H4 (cell line): ENCODE measurements at regions not wholly inside any gene's neighbourhood (a gene's known extent, or its start where the extent isn't known, plus 50 kb on each side); places are given as distances from the start of the nearest gene placed in this dataset.

ENCODE experiments used
- DNase-seq: peaks from one replicate; pipeline ENCODE4 v3.0.0-alpha.2; 2015; ENCODE audit warnings: low spot score

DNA sequence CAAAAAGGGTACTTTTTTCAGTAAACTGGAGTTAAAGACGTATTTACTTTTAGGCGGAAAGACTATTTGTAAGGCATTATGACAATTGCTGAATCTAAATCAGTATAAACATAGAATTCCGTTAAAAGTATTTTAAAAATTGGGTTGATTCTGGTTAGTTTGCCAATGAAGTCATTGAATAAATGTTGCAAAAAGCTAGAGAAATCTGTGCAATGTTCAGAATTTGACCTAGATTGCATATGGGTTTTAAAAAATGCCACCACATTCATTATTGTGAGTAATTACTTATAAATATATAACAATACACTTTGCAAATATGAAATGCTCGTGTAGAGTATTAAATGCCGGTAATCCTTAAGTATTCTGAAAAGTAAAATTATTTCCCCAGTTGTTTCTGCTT is 116.5 kb upstream of the EEF1E1 start:
- DNase-seq, result no peak

DNA sequence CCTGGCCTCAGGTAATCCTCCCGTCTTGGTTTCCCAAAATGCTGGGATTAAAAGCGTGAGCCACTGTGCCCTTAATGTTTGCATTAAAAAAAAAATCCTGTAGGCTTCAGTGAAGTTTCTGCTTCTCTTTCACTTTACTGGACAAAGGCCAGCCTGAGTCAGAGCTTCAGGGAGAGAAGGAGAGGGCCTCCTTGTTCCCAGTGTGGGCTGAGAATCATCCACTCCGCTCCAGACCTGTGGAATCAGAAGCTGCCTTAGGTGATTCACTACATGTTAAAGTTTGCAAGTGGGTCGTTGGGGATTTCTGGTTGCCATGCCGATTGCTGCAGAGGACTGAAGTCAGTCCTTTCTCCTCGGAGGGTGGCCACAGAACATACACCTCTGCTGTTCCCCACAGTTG is 113.3 kb upstream of the EEF1E1 start:
- no peak for DNase-seq

DNA sequence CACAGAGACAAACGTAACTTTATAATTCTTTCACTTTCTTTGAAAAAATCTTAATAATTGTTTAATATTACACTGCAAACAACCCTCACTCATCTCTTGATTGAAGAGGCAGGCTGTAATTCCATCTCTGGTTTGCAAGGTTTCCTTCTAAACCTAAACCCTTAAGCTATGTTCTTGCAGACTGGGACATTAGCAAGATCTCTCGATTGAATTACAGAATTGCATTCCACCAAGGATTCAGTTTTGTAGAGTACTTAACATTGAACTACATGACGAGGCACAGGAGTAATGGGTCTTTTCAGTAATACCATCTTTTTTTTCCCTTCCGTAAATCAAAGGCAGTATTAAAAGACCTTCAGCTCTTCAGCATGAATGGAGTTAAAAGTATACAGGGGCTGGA is 111.6 kb upstream of the EEF1E1 start:
- DNase-seq, result no peak

DNA sequence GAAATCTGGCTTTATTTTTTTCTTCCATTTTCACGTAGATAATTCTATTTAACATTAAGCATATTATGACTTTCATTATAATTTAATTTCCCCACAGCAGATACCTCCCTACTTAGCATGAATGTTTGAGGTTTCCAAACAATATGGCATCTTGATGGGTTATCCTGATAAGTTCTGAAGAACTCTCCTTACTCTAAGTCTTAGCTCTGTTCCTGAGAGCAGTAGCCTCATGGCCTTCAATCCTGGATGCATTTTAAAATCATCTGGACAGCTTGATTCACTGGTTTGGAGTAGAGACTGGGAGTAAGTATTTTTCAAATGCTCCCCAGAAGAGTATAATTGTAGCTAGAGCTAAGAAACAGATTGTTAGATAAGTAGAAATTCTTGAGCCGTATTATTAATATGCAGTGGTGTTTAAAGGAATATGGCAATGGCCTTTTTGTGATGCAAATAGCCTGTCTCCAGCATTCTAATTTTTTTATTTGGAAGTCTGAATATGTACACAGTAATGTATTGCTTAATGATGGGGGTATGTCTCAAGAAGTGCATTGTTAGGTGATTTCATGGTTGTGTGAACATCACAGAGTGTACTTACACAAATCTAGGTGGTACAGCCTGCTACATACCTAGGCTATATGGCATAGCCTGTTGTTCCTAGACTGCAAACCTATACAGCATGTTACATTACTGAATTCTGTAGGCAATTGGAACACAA is 110.5 kb upstream of the EEF1E1 start:
- DNase-seq, result no peak

DNA sequence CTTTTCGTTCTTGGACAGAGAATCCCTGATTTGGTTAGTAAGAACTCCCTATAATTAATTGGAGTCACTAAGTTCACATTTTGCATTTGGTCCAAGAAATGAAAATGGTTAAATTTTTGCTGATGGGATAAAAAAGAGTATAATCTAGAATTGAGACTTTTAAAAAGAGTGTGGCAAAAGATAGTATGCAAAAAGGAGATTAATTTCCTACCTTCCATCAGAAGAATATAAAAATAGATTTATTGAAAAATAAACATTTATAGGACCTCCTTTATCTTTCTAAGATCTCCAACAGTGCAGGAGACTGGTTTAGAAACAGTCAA is 105.5 kb upstream of the EEF1E1 start:
- no peak for DNase-seq

DNA sequence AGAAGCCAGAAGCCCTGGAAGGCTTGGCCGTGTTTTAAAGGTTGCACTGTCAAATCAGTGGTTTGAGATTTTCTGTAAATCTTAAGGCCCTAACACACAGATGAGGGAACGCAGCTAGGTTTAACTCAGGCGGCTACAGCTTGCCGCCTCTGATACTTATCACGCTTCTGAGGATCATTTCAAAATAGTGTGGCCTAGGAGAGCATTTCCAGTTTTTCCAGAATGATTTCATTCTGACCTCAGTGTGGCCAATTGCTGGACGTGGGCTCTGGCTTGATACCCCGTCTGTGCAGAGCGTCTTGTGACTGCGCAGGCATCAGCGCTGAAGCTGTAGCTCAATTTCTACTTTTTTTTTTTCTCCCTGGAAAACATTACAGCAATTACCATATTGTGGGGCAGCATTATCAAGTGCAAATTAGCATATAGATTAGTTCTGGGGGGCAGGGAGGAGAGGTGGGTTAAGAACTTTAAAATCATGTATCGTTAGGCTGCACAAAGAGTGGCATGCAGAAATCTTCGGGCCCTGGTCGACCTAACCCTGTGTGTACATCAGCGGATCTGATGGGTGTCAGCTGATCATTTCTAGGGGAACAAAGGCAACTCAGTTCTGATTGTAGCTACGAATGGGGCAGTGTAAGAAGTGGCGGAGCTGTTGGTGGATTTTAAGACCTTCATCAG is 105.0 kb upstream of the EEF1E1 start:
- no peak for DNase-seq

DNA sequence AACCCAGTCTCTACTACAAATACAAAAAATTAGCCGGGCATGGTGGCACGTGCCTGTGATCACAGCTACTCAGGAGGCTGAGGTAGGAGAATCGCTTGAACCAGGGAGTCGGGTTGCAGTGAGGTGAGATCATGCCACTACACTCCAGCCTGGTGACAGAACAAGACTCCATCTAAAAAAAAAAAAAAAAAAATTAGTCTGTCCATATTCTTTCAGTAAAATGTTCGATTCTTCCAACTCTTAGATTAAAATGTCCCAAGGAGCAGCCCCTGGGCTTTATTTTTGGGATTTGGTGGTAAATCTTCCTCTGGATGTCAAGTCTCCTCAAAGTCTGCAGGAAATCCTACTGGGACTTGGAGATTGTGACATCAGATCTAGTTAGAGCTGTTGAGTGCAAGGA is 101.0 kb upstream of the EEF1E1 start:
- DNase-seq, result no peak

DNA sequence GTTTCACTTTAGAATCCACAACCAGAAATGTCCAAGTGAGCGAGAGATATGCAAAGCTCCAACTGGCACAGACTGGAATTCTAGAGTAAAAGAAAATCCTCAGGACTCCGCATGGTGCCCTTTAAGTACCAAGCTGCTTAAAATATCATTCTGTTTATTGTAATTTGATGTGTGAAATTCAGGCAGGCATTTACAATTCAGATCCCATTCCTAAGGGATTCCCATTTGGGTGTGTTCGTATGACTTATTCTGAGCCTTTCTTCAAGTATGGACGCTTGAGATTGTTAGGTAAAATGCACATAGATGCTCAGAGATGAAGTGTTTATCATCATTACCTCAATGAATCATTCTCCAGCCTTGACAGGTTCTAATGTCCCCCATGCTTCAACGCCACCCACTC is 99.3 kb upstream of the EEF1E1 start:
- no peak for DNase-seq

DNA sequence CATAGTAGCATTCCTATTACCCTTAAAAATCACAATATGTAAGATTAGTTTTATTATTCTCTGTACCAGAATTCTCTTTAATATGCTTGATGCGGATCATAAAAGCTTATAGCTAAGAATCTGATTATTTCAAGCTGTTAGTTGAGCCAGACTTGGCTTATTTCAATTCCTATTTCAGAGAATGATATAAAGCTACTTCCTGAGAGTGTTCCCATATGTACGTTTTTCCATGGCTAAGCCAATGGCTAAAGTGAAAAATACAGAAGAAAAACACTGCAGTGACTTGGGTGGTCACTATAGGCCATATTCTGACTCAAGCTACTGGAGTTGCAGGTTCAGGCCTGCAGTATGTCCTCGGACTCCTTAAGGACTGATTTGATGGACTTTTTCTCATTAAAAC is 97.9 kb upstream of the EEF1E1 start:
- no peak for DNase-seq

DNA sequence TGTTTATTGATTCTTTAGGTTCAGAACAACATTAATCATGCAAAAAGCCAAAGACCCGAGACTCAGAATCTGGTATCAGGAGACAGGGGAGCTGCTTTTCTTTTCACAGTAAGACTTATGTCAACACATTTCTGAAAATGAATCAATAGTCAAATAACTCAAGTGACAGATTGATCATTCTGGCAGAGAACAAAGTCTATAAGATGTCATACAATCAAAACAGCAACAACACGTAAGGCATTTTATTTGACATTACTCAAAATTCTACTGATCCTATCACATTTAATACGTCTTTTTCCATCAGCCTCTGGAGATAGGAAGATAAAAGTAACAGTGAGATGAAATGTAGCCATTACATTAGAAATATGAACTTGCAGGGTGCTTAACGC is 93.4 kb upstream of the EEF1E1 start:
- DNase-seq, result no peak

DNA sequence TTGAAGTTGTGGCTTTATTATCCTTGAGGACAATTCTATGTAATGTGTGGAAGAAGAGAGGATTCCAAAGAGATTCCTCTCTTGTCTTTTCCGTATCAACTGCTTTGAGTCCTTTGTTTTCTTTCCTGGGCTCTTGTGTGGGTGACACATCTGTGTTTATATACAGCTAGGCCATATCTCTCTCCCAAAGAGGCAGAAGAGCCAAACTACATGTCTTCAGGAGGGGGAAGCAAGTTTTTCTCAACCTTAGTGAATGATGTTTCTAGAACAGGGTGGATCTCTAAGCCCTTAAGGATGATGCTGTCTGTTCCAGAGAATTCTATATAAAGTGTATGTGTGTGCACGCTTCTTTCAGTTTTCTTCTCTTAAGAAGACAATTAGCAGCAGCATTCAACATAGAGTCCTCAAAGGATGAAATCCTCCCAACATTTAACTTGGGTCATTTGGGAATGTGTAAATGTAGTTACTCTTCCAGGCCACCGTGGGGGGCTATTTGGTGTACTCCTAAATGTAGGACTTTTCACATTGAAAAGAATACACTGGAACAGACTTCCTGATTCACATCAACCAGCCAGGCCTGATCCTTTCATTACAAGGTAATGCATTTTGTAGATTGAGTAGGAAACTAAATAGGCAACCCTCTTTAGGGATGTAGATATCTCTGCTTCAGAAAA is 92.8 kb upstream of the EEF1E1 start:
- DNase-seq, result peak; percentile 13

DNA sequence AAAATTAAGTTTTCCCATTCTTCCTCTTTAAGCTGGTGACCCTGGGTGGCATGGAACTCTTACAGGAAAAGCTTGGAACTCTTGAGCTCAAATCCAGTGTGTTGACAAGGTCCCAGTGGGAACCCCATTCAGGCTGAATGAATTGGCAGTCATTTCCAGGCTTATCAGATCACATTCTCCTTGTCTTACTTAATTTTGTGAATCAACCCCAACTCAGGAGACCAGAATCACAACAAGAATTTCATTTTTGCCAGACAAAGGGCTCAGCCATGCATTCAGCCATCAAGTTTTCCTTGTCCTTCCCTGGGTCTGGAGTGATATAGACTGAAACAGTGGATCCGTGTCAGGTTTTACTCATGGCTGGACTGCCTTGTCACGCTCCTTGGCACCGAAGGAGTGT is 92.1 kb upstream of the EEF1E1 start:
- DNase-seq, result no peak

DNA sequence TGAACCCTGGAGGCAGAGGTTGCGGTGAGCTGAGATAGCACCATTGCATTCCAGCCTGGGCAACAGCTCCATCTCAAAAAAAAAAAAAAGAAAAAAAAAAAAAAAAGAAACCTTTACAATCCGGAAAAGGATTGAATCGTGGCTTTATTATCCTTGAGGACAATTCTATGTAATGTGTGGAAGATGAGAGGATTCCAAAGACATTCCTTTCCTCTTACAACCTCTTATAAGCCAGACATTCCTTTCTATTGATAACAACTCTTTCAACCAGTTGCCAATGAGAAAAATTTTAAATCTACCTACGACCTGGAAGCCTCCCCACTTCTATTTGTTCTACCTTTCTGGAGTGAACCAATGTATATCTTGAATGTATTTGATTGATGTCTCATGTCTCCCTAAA is 91.2 kb upstream of the EEF1E1 start:
- no peak for DNase-seq

DNA sequence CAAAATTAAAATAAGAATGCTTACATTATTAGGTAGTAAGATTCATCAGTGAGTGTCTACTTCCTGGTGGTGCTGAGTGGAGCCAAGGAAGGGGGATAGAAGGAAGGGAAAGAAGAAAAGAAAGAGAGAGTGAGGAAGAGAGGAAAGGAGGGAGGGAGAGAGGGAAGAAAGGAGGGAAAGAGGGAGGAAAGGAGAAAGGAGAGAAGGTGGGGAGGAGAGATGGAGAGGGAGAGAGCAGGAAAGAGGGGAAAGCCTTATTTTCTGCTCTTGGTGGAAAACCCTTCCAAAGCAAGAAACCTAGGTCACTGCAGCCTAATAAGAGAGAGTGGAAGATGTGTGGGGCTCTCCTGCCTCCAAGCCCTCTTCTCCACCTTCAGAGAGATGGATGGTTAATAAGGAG is 90.2 kb upstream of the EEF1E1 start:
- no peak for DNase-seq

DNA sequence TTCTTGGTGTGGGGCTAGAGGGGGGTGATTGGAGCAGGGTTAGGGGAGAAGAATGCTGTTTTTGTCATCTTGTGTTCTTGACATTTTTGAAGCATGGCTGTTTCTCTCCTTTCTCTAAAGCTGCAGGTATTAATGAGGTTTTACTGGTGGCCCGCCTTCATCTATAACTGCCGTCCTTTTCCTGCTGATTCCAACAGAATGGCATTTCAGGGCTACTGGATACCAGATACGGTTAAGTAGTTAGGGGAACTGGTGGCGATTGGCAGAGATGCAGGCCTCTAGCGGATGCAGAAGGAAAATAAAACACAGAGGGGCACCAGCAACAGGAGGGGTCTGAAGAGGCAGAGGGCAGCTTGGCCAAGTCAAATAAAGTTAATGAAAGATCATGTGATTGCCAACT is 89.7 kb upstream of the EEF1E1 start:
- no peak for DNase-seq

DNA sequence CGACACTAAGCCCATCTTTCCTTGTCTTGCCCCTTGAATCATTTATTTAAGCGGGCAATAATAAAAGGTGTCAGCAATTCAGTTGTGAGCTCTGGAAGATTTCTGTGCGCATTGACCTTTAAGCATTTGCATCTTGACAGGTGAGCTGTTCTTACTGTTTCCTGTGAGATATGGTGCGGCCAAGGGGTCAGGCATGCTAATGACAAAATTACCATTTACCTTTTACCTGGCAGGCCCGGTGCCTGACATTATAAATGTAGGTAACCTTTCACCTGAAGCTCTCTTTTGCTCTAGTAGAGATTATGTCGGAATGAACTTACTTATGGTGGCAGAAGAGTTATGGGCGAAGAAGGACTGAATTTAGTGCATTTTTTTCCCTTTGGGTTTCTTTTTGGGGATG is 89.3 kb upstream of the EEF1E1 start:
- no peak for DNase-seq

DNA sequence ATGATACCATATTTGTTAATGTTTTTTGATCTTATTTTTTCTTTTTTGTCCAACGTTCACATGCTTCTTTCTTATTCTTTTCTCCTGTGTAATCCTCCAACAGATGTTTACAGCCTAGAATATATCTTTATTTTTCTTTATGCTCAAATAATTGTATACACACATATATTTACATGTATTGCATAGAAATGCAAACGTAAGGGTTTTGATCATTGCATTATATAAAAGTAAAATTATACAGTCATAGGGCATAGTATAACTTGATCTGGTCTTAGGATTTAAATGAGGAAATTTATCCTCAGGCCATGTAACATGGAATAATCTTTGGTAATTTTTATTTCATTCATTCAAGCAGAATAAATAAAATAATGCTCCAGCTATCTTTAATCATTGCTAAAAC is 84.9 kb upstream of the EEF1E1 start:
- DNase-seq, result no peak

DNA sequence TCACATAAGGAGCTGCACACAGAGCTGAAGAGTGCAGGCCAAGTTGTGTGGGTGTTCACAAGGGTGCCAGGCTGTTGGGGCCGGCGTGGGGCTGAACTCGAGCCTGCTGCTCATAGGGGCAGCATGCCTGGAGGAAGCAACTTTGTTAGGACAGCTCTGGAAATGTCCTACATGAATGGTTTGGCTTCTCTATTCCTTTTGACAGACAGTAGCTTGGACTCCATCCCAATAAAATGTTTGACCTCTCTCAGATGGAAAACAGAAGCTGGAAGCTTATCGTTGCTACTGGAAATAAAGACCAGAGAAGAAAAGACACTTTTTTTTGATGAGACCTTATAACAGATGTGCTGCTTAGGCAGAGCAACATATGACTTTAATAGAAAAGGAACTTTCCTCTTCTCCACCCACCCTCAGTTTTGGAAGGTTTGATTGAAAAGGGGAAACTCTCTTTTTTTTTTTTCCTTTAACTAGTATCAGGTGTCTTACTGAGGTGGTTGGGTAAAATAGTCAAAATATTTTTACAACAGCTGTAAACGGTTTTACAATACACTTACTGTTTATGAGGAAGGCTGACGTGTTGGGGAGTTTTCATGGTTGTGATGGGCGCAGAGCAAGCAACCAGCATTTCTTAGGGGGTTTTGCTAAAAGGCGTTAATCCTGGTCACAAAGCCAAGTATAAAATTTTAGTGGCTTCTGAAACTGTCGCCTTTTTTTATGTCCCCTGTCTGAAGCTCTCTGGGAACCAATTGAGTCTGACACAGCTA is 80.7 kb upstream of the EEF1E1 start:
- no peak for DNase-seq

DNA sequence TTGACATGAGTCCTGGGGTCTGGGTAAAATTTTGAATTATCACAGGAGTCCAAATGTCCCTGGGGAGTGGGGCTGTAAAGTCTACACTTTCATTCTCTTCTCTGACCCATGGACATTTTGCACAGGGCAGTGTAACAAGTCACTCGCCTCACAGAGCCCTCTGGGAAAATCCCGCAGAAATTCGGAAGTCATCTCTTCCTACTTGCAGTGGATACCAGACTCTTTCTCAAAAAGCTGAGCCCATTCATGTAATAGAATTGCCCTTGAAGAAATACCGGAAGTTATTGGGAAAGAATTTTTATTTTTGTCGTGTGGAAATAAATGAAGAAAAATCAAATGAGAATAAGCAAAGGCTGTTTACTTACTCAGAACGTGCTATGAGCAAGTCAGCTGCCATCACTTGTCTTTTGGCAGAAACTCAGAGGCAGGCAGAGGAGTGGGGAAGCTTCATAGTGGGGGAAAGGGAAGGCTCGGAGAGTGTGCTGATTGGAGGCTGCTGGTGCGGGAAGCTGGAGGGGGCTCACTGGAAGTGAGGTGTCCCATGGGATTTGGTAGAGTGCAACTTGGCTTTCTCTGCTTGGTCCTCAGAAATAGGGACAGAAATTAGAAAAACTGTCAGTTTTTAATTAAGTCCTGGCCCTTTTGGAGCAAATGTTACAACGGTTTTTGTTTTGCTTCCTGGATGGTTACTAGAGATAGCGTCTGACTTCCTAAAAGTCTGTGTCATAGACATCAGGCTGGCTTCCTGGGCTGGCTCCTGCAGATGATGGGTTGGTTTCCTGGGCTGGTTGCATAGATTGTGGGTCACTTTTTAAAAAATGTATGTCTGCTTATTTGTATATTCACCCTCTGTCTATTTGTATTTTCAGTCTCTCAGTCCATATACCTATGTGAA is 79.8 kb upstream of the EEF1E1 start:
- no peak for DNase-seq

DNA sequence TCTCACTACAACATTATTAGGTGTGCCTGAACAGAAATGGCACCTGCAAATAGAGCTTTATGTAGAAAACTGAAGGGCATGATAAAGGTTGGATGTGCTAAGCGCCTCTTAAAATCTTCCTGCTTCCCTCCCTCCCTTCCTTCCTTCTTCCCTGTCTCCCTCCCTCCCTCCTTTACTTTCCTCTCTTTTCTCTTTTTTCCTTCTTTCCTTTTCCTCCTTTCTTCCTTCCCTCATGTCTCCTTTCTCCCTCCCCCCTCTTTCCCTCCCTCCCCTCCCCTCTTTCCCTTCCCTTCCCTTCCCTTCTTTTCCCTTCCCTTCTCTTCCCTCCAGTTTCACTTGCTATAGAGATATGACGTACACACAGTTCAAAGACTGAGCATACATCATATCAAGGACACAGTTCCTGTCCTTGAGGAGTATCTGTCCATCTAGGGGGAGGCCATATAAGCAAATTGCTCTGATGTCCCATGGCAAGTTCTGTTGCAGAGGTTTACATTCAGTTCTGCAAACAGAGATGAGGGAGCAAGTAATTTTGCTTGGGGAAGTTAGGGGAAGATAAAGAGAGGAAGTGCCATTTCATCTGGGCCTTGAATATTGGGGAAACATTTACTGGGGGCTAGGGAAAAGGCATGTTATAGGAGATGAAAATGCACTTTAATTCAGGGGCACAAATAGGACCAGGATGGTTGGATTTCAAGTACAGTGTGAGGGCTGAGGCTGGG is 79.0 kb upstream of the EEF1E1 start:
- no peak for DNase-seq
